ENCODE measurements at regions not wholly inside any gene's neighbourhood (a gene's known extent, or its start where the extent isn't known, plus 50 kb on each side); places are given as distances from the start of the nearest gene placed in this dataset.

- TF ChIP-seq CTCF (conservative IDR thresholded peaks at IDR 0.05) = no peak; the same call in 1 of the 2 replicates
- no peak for TF ChIP-seq ZFX (IDR thresholded peaks at IDR 0.05)
- H3K27ac ChIP-seq = no peak overlapping the region
These were observed 200.3 kb upstream of the PLEKHG7 start for GRCh38 chr12:92502417-92503028.

- TF ChIP-seq ZFX (IDR thresholded peaks at IDR 0.05) (no peak), CTCF (conservative IDR thresholded peaks at IDR 0.05) (no peak)
These were observed 206.0 kb upstream of the PLEKHG7 start for GRCh38 chr12:92496790-92497189.

DNA sequence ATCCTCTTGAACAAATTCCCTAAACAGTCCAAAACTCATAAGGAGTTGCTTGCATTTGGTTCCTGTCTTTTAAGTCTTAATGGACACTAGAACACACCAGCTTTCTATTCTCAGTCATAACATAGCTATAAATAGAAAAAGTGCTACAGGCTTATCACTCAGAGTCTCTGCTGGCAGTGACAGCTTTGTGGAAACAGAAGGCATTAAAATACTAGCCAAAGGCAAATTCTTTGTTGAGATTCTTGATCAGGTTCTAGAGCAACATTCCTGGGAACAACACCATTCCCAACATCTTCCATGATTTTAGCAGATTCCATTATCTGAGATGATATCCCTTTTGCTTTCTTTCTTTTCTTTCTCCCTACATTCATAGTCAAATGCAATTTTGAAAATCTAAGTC is 207.7 kb upstream of the PLEKHG7 start:
- no peak overlapping the region for H3K27ac ChIP-seq
- TF ChIP-seq ZFX (IDR thresholded peaks at IDR 0.05) (no peak), CTCF (conservative IDR thresholded peaks at IDR 0.05) (no peak)

More at GRCh38 chr12:92496790-92497189, 206.0 kb upstream of the PLEKHG7 start:
- no peak overlapping the region for H3K27ac ChIP-seq

DNA sequence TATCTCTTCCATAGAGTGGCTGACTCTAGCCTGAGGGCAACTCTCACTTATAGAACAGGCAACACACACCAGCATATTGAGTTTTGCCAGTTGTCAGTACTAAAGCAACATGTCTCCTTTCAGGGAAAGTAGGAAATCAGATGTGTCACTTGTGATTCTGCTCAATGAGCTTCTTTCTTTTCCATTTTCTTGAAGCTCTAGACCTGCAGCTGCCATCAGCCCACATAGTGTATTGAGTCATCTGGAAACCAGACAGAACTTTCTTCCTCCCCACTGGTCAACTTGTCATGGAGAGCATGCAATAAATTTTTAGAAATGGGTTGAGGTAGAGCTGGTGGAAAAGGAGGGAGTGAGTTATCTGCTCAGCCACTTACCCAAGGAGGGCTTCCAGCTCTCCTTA is 209.0 kb upstream of the PLEKHG7 start:
- H3K27ac ChIP-seq = no peak overlapping the region
- TF ChIP-seq ZFX (IDR thresholded peaks at IDR 0.05) = no peak
- TF ChIP-seq CTCF (conservative IDR thresholded peaks at IDR 0.05) = no peak

DNA sequence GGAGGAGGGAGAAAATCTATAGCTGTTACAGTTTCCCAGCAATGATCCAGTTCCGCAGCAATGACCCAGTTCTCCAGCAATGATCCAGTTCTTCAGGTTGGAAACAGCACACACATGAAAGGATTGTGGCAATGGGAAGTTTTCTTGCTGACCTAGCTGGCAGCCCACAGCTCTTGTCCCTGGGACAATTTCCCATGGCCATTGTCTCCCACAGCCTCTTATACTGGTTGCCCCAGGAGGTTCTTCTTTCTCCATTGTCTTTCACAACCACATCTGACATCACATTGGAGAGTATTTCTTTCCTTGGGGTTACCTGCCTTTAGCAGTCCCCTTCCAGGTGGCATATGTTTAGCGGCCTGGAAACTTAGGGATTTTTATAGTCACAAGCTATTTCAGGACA is 209.8 kb upstream of the PLEKHG7 start:
- H3K27ac ChIP-seq = no peak overlapping the region
- TF ChIP-seq CTCF (conservative IDR thresholded peaks at IDR 0.05) = no peak
- TF ChIP-seq ZFX (IDR thresholded peaks at IDR 0.05) = no peak

GRCh38 chr12:92492291-92492690 is 210.5 kb upstream of the PLEKHG7 start:
- H3K27ac ChIP-seq = no peak overlapping the region
- TF ChIP-seq ZFX (IDR thresholded peaks at IDR 0.05) (no peak), CTCF (conservative IDR thresholded peaks at IDR 0.05) (no peak)

- no peak for TF ChIP-seq CTCF (conservative IDR thresholded peaks at IDR 0.05)
- TF ChIP-seq ZFX (IDR thresholded peaks at IDR 0.05) = no peak
- no peak overlapping the region for H3K27ac ChIP-seq
These were observed 213.0 kb upstream of the PLEKHG7 start for GRCh38 chr12:92489781-92490180.
